GM12864 (cell line): ENCODE measurements at regions not wholly inside any gene's neighbourhood (a gene's known extent, or its start where the extent isn't known, plus 50 kb on each side); places are given as distances from the start of the nearest gene placed in this dataset.

Source experiments
- DNase-seq: peaks from one replicate; pipeline ENCODE4 v3.0.0-alpha.2; 2011; ENCODE audit warnings: low read depth
- H3K4me3 ChIP-seq: 2 replicates; pipeline ENCODE4 v1.5.1; 2011; ENCODE audit warnings: mild to moderate bottlenecking, low read depth, low read length, control low read depth
- TF ChIP-seq, protein P1 (sequence below): IDR thresholded peaks from 2 replicates; pipeline ENCODE4 v1.5.1; 2011; ENCODE audit warnings: low read depth, mild to moderate bottlenecking, moderate library complexity, low read length, control low read depth, inconsistent platforms; ENCODE audit errors: missing control alignments

GRCh38 chr17:63331301-63332061 lies 114.6 kb downstream of the CYB561 start:
- no peak overlapping the region for H3K4me3 ChIP-seq
- TF ChIP-seq, protein P1, sequence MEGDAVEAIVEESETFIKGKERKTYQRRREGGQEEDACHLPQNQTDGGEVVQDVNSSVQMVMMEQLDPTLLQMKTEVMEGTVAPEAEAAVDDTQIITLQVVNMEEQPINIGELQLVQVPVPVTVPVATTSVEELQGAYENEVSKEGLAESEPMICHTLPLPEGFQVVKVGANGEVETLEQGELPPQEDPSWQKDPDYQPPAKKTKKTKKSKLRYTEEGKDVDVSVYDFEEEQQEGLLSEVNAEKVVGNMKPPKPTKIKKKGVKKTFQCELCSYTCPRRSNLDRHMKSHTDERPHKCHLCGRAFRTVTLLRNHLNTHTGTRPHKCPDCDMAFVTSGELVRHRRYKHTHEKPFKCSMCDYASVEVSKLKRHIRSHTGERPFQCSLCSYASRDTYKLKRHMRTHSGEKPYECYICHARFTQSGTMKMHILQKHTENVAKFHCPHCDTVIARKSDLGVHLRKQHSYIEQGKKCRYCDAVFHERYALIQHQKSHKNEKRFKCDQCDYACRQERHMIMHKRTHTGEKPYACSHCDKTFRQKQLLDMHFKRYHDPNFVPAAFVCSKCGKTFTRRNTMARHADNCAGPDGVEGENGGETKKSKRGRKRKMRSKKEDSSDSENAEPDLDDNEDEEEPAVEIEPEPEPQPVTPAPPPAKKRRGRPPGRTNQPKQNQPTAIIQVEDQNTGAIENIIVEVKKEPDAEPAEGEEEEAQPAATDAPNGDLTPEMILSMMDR, result no peak

GRCh38 chr17:63332286-63332685 lies 113.8 kb downstream of the CYB561 start:
- no peak for DNase-seq
- TF ChIP-seq, protein P1, result no peak
- no peak overlapping the region for H3K4me3 ChIP-seq

More at GRCh38 chr17:63331301-63332061, 114.6 kb downstream of the CYB561 start:
- no peak for DNase-seq

- no peak overlapping the region for H3K4me3 ChIP-seq
- no peak for DNase-seq
Measured at GRCh38 chr17:63333869-63334268, 112.2 kb downstream of the CYB561 start.

GRCh38 chr17:63335831-63336230 lies 110.3 kb downstream of the CYB561 start:
- no peak overlapping the region for H3K4me3 ChIP-seq
- TF ChIP-seq, protein P1, result no peak
- DNase-seq, result no peak

More at GRCh38 chr17:63333869-63334268, 112.2 kb downstream of the CYB561 start:
- TF ChIP-seq, protein P1, result no peak

GRCh38 chr17:63337579-63337978 lies 108.5 kb downstream of the CYB561 start:
- TF ChIP-seq, protein P1, result no peak
- H3K4me3 ChIP-seq, result no peak overlapping the region
- DNase-seq, result no peak

DNA sequence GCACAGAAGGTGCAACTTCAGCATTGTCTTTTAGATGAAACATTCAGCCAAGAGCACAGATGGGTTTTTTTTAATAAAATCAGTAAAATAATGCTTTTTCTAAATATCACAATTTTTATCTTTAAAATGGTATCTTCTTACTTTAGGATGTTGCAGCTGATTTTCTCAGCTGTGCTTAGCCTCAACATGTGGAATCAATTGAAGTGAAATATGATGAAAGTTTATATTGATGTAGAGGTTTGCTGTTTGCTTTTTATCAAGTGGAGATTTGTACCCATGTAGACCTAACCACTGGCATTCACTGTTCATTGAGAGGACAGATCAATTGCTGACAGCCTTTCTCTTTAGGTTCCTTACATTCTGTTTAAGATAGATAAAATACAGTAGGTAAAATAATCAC lies 107.8 kb downstream of the CYB561 start:
- TF ChIP-seq, protein P1, result no peak

DNA sequence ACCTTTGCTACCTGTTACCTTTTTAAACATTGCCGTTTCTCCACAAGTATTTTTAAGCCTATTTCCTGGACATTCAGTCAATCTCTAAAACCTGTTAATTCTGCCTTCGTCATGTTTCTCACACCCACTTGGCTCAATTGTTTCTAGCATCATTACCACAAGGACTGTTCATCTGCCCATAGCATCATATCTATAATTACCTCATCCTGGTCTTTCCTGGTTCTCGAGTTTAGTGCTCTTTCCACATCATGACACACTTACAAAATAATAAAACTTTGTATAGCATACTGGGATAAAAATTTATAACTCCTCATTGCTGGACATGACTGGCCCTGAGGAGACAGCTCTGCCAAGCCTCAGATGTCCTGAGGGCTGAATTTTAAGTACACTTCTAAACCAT lies 104.8 kb downstream of the CYB561 start:
- no peak overlapping the region for H3K4me3 ChIP-seq
- TF ChIP-seq, protein P1, result no peak
- DNase-seq, result no peak

More for the DNA sequence above, 107.8 kb downstream of the CYB561 start:
- no peak for DNase-seq
- no peak overlapping the region for H3K4me3 ChIP-seq
